HG03196 (cell line): ENCODE measurements at regions not wholly inside any gene's neighbourhood (a gene's known extent, or its start where the extent isn't known, plus 50 kb on each side); places are given as distances from the start of the nearest gene placed in this dataset.
"Not testable (repeated sequence)": the region's sequence is repeated elsewhere in the genome, so short reads cannot be mapped to it uniquely, and the experiment has no call there.

ENCODE experiments used
- ATAC-seq: cut with Tn5 transposase; IDR thresholded peaks from one replicate; pipeline ENCODE4 v1.9.1; 2021; ENCODE audit not compliant: unreplicated experiment

GRCh38 chr16:86222547-86222946 lies 287.8 kb upstream of the FOXF1 start:
- ATAC-seq: no peak

- no peak for ATAC-seq
Observed at GRCh38 chr16:86222965-86223551, 287.3 kb upstream of the FOXF1 start.

GRCh38 chr16:86224126-86224525 lies 286.2 kb upstream of the FOXF1 start:
- no peak for ATAC-seq

GRCh38 chr16:86224629-86225028 lies 285.7 kb upstream of the FOXF1 start:
- ATAC-seq: no peak

GRCh38 chr16:86225905-86226371 lies 284.4 kb upstream of the FOXF1 start:
- no peak for ATAC-seq

- ATAC-seq: no peak
Observed at GRCh38 chr16:86227041-86227440, 283.3 kb upstream of the FOXF1 start.

GRCh38 chr16:86227801-86228200 lies 282.5 kb upstream of the FOXF1 start:
- ATAC-seq: no peak

GRCh38 chr16:86228713-86229112 lies 281.6 kb upstream of the FOXF1 start:
- ATAC-seq: no peak

GRCh38 chr16:86229283-86229682 lies 281.0 kb upstream of the FOXF1 start:
- ATAC-seq: no peak

GRCh38 chr16:86229866-86230656 lies 280.3 kb upstream of the FOXF1 start:
- no peak for ATAC-seq

- no peak for ATAC-seq
Observed at GRCh38 chr16:86231321-86231995, 278.9 kb upstream of the FOXF1 start.

- ATAC-seq: no peak
Observed at GRCh38 chr16:86231996-86232350, 278.4 kb upstream of the FOXF1 start.

GRCh38 chr16:86232496-86232895 lies 277.8 kb upstream of the FOXF1 start:
- no peak for ATAC-seq

GRCh38 chr16:86233506-86233905 lies 276.8 kb upstream of the FOXF1 start:
- ATAC-seq: not testable (repeated sequence)

- ATAC-seq: no peak
Observed at GRCh38 chr16:86239381-86239780, 270.9 kb upstream of the FOXF1 start.

- no peak for ATAC-seq
Observed at GRCh38 chr16:86240716-86241363, 269.5 kb upstream of the FOXF1 start.

GRCh38 chr16:86241681-86242080 lies 268.6 kb upstream of the FOXF1 start:
- no peak for ATAC-seq

GRCh38 chr16:86242244-86243122 lies 267.8 kb upstream of the FOXF1 start:
- ATAC-seq: no peak

GRCh38 chr16:86243123-86243473 lies 267.2 kb upstream of the FOXF1 start:
- no peak for ATAC-seq

- ATAC-seq: no peak
Observed at GRCh38 chr16:86243571-86244154, 266.7 kb upstream of the FOXF1 start.
